OCI-M2 (cell line): ENCODE measurements at regions not wholly inside any gene's neighbourhood (a gene's known extent, or its start where the extent isn't known, plus 50 kb on each side); places are given as distances from the start of the nearest gene placed in this dataset.

ENCODE experiments used
- DNase-seq: peaks from one replicate; lab custom pipeline; 2025; ENCODE audit not compliant: unreplicated experiment; lab: John Stamatoyannopoulos, UW

GRCh38 chr4:96755569-96756484 lies 915.9 kb downstream of the PDHA2 start:
- DNase-seq = no peak

- DNase-seq = no peak
These were observed 916.7 kb downstream of the PDHA2 start for GRCh38 chr4:96756584-96756983.

GRCh38 chr4:96763546-96763945 lies 923.7 kb downstream of the PDHA2 start:
- no peak for DNase-seq

GRCh38 chr4:96766359-96766758 lies 926.5 kb downstream of the PDHA2 start:
- DNase-seq = no peak

- DNase-seq = no peak
These were observed 928.1 kb downstream of the PDHA2 start for GRCh38 chr4:96767815-96768480.

GRCh38 chr4:96775501-96775900 lies 935.6 kb downstream of the PDHA2 start:
- DNase-seq = no peak

- no peak for DNase-seq
These were observed 937.1 kb downstream of the PDHA2 start for GRCh38 chr4:96776920-96777527.

GRCh38 chr4:96784336-96784735 lies 944.4 kb downstream of the PDHA2 start:
- no peak for DNase-seq

GRCh38 chr4:96786306-96786705 lies 946.4 kb downstream of the PDHA2 start:
- DNase-seq = no peak

- no peak for DNase-seq
These were observed 947.9 kb downstream of the PDHA2 start for GRCh38 chr4:96787766-96788165.

- no peak for DNase-seq
These were observed 969.7 kb downstream of the PDHA2 start for GRCh38 chr4:96809563-96809962.

- DNase-seq = no peak
These were observed 987.2 kb downstream of the PDHA2 start for GRCh38 chr4:96827086-96827485.

- no peak for DNase-seq
These were observed 993.9 kb downstream of the PDHA2 start for GRCh38 chr4:96833831-96834230.

GRCh38 chr4:96835991-96836390 lies 996.1 kb downstream of the PDHA2 start:
- no peak for DNase-seq

GRCh38 chr4:96839441-96839840 lies 999.5 kb downstream of the PDHA2 start:
- DNase-seq = no peak

GRCh38 chr4:96841801-96842200 lies 1001.9 kb downstream of the PDHA2 start:
- DNase-seq = no peak

- DNase-seq = no peak
These were observed 1005.1 kb downstream of the PDHA2 start for GRCh38 chr4:96844858-96845490.

- no peak for DNase-seq
These were observed 1005.9 kb downstream of the PDHA2 start for GRCh38 chr4:96845819-96846218.

GRCh38 chr4:96874657-96875056 lies 1034.8 kb downstream of the PDHA2 start:
- DNase-seq = no peak

GRCh38 chr4:96879527-96879926 lies 1039.6 kb downstream of the PDHA2 start:
- no peak for DNase-seq

- no peak for DNase-seq
These were observed 1048.0 kb downstream of the PDHA2 start for GRCh38 chr4:96887857-96888256.
